Esophagus squamous epithelium (tissue), 4 donors: ENCODE measurements at regions not wholly inside any gene's neighbourhood (a gene's known extent, or its start where the extent isn't known, plus 50 kb on each side); places are given as distances from the start of the nearest gene placed in this dataset.
"Not testable (repeated sequence)": the region's sequence is repeated elsewhere in the genome, so short reads cannot be mapped to it uniquely, and the experiment has no call there.

Experiments
- CTCF ChIP-seq, 6 experiments: fragments of 450-650 bp in 4 of 6; fragments of 200-600 bp in 2 of 6; sonication (generic) in 2 of 6; IDR thresholded peaks; one replicate each; pipeline ENCODE4 v1.5.1; 2016 to 2019; ENCODE audit warnings: antibody characterized with exemption in 6 of 6, mild to moderate bottlenecking in 4 of 6, moderate library complexity in 4 of 6
- POLR2A ChIP-seq, 4 donors: fragments of 450-650 bp; IDR thresholded peaks; one replicate each; pipeline ENCODE4 v1.6.1; 2017; ENCODE audit warnings: antibody characterized with exemption in 4 of 4, mild to moderate bottlenecking in 4 of 4, moderate library complexity in 3 of 4

GRCh38 chr21:13874001-13874400 lies 264.4 kb downstream of the POTED start:
- TF ChIP-seq CTCF, POLR2A (IDR thresholded peaks at IDR 0.05): not testable (repeated sequence)
